HG02981 (cell line): ENCODE measurements at regions not wholly inside any gene's neighbourhood (a gene's known extent, or its start where the extent isn't known, plus 50 kb on each side); places are given as distances from the start of the nearest gene placed in this dataset.

Experiments used
- ATAC-seq: cut with Tn5 transposase; IDR thresholded peaks from one replicate; pipeline ENCODE4 v1.9.1; 2021; ENCODE audit warnings: mild to moderate bottlenecking, moderate library complexity; ENCODE audit not compliant: unreplicated experiment

- ATAC-seq: peak; percentile 53
Measured at GRCh38 chr14:71524320-71524982, 407.8 kb upstream of the RGS6 start.

- ATAC-seq: no peak
Measured at GRCh38 chr14:71525663-71526221, 406.5 kb upstream of the RGS6 start.

- ATAC-seq: no peak
Measured at GRCh38 chr14:71526388-71526787, 405.8 kb upstream of the RGS6 start.

GRCh38 chr14:71527838-71528237 lies 404.4 kb upstream of the RGS6 start:
- no peak for ATAC-seq

- no peak for ATAC-seq
Measured at GRCh38 chr14:71529848-71530247, 402.4 kb upstream of the RGS6 start.

GRCh38 chr14:71532344-71532743 lies 399.9 kb upstream of the RGS6 start:
- no peak for ATAC-seq

- no peak for ATAC-seq
Measured at GRCh38 chr14:71532790-71533189, 399.4 kb upstream of the RGS6 start.

- ATAC-seq: no peak
Measured at GRCh38 chr14:71533390-71533789, 398.8 kb upstream of the RGS6 start.

- no peak for ATAC-seq
Measured at GRCh38 chr14:71533800-71534199, 398.4 kb upstream of the RGS6 start.

GRCh38 chr14:71534506-71534905 lies 397.7 kb upstream of the RGS6 start:
- ATAC-seq: no peak

GRCh38 chr14:71536015-71536740 lies 396.1 kb upstream of the RGS6 start:
- ATAC-seq: no peak

- no peak for ATAC-seq
Measured at GRCh38 chr14:71536927-71537772, 395.1 kb upstream of the RGS6 start.

GRCh38 chr14:71538288-71538687 lies 393.9 kb upstream of the RGS6 start:
- no peak for ATAC-seq

- ATAC-seq: no peak
Measured at GRCh38 chr14:71538938-71539649, 393.1 kb upstream of the RGS6 start.

GRCh38 chr14:71539650-71540285 lies 392.5 kb upstream of the RGS6 start:
- no peak for ATAC-seq

- no peak for ATAC-seq
Measured at GRCh38 chr14:71541271-71541670, 391.0 kb upstream of the RGS6 start.

GRCh38 chr14:71541973-71542690 lies 390.1 kb upstream of the RGS6 start:
- ATAC-seq: no peak

GRCh38 chr14:71549421-71550050 lies 382.7 kb upstream of the RGS6 start:
- no peak for ATAC-seq

- ATAC-seq: no peak
Measured at GRCh38 chr14:71550367-71550766, 381.9 kb upstream of the RGS6 start.
